Hypothalamus (tissue), 51 donors: ENCODE measurements at regions not wholly inside any gene's neighbourhood (a gene's known extent, or its start where the extent isn't known, plus 50 kb on each side); places are given as distances from the start of the nearest gene placed in this dataset.

Experiments used
- DNase-seq, 51 donors: peaks; one replicate each; lab custom pipeline; 2025; lab: John Stamatoyannopoulos, UW

- DNase-seq: no peak
Measured at GRCh38 chr11:131284041-131284440, 86.4 kb upstream of the NTM start.

- DNase-seq: no peak
Measured at GRCh38 chr11:131288521-131289091, 81.8 kb upstream of the NTM start.

GRCh38 chr11:131290185-131290584, 80.2 kb upstream of the NTM start:
- DNase-seq: no peak

- DNase-seq: peak in 20 of 51 donors; percentile 9 to 56 (median 32)
Measured at GRCh38 chr11:131295986-131296385, 74.4 kb upstream of the NTM start.

- DNase-seq: no peak
Measured at GRCh38 chr11:131297441-131297840, 73.0 kb upstream of the NTM start.

- DNase-seq: no peak
Measured at GRCh38 chr11:131299598-131300438, 70.6 kb upstream of the NTM start.

GRCh38 chr11:131300439-131300717, 70.0 kb upstream of the NTM start:
- DNase-seq: no peak

- no peak for DNase-seq
Measured at GRCh38 chr11:131301306-131301705, 69.1 kb upstream of the NTM start.

GRCh38 chr11:131302836-131303235, 67.6 kb upstream of the NTM start:
- no peak for DNase-seq

GRCh38 chr11:131303611-131304119, 66.8 kb upstream of the NTM start:
- DNase-seq: no peak

GRCh38 chr11:131305005-131305404, 65.4 kb upstream of the NTM start:
- no peak for DNase-seq

GRCh38 chr11:131307506-131307905, 62.9 kb upstream of the NTM start:
- DNase-seq: no peak

- DNase-seq: no peak
Measured at GRCh38 chr11:131309776-131310175, 60.6 kb upstream of the NTM start.

- DNase-seq: no peak
Measured at GRCh38 chr11:131311776-131312514, 58.5 kb upstream of the NTM start.
